BE2C (cell line): ENCODE measurements at regions not wholly inside any gene's neighbourhood (a gene's known extent, or its start where the extent isn't known, plus 50 kb on each side); places are given as distances from the start of the nearest gene placed in this dataset.

Experiments used
- DNase-seq: peaks from one replicate; pipeline ENCODE4 v3.0.0-alpha.2; 2020
- H3K27me3 ChIP-seq: fragments of 250-450 bp; sonication (Bioruptor Pico); 2 replicates; pipeline ENCODE4 v1.5.1; 2020; ENCODE audit warnings: mild to moderate bottlenecking
- H3K36me3 ChIP-seq: fragments of 250-450 bp; sonication (Bioruptor Pico); 2 replicates; pipeline ENCODE4 v1.5.1; 2020; ENCODE audit warnings: mild to moderate bottlenecking
- H3K4me1 ChIP-seq: fragments of 250-450 bp; sonication (Bioruptor Pico); 2 replicates; pipeline ENCODE4 v1.5.1; 2020
- H3K4me3 ChIP-seq: 2 replicates; pipeline ENCODE4 v1.5.1; 2011; ENCODE audit warnings: low read depth, low read length
- H3K9me3 ChIP-seq: fragments of 250-450 bp; sonication (Bioruptor Pico); 2 replicates; pipeline ENCODE4 v1.5.1; 2020
- CTCF ChIP-seq: IDR thresholded peaks from 2 replicates; pipeline ENCODE4 v1.5.1; 2012; ENCODE audit warnings: mild to moderate bottlenecking, low read depth, low read length

DNA sequence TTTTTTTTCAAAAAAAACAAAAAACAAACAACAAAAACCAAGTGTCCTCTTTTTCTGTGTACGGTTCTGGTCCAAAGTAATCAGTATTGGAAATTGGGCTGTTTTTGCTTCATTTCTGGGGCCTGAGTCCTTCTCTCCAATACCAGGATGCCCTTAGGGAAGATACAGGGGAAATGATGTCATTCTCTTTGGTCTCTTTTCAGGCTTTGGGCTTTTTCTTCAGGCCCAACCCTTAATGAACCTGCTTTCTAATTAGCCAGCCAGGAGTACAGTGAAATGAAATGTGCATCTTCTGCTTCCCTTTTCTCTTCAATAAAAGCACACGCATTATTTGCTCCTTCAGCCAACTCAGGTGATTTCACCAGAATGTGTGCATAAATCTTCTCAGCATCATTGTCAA lies 52.6 kb upstream of the RBPJ start:
- Histone ChIP-seq H3K36me3 (no peaks in the 10 kb centered on the region), H3K9me3 (no peaks in the 10 kb centered on the region), H3K27me3 (no peaks in the 10 kb centered on the region), H3K4me1 (no peaks in the 10 kb centered on the region), H3K4me3 (no peak overlapping the region)
- no peak for TF ChIP-seq CTCF
- DNase-seq, result no peak

DNA sequence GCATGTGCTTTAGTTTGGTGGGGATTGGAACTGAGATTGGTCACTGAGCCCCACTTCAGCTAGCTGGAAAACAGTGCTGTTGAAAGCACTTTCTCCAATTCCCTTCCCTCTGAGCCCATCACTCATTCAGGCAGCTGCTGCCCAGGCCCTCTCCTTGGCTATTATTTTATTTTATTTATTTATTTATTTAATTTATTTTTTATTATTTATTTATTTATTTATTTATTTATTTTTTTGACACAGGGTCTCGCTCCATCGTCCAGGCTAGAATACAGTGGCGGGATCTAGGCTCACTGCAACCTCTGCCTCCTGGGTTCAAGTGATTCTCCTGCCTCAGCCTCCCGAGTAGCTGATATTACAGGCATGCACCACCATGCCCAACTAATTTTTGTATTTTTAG lies 51.8 kb upstream of the RBPJ start:
- H3K4me3 ChIP-seq, result no peak overlapping the region
- no peaks in the 10 kb centered on the region for H3K9me3 ChIP-seq
- H3K36me3 ChIP-seq, result no peaks in the 10 kb centered on the region
- no peak for DNase-seq
- H3K4me1 ChIP-seq, result no peaks in the 10 kb centered on the region
- H3K27me3 ChIP-seq, result no peaks in the 10 kb centered on the region
- TF ChIP-seq CTCF, result no peak
